Fibroblast of lung (primary cell): ENCODE measurements at regions not wholly inside any gene's neighbourhood (a gene's known extent, or its start where the extent isn't known, plus 50 kb on each side); places are given as distances from the start of the nearest gene placed in this dataset.

Source experiments
- CTCF ChIP-seq, 2 donors: IDR thresholded peaks in 1 of 2; conservative IDR thresholded peaks in 1 of 2; 1 replicate in 1 of 2; 2 replicates in 1 of 2; pipeline ENCODE4 v1.5.1; 2011 to 2012; ENCODE audit warnings: low read length in 2 of 2, control low read depth in 1 of 2, inconsistent platforms in 1 of 2, low read depth in 1 of 2, mild to moderate bottlenecking in 1 of 2
- EZH2 ChIP-seq: IDR thresholded peaks from 2 replicates; pipeline ENCODE4 v1.5.1; 2012; ENCODE audit warnings: low read length, control low read depth, mild to moderate bottlenecking; ENCODE audit errors: missing control alignments

- TF ChIP-seq CTCF (conservative IDR thresholded peaks at IDR 0.05 in 1 of 2, IDR thresholded peaks at IDR 0.05 in 1 of 2; ENCODE audit: low read depth in 1 of 2, low read length in 2 of 2) (no peak), EZH2 (no peak)
Measured at GRCh38 chr21:28221984-28222383, 770.7 kb downstream of the LTN1 start.
